Activated CD4-positive, alpha-beta T cell treated with anti-CD3 and anti-CD28 coated beads, Interleukin-2, amount 10 ng/mL, durations not matched to agents 7 days and 5 days (primary cell): ENCODE measurements at regions not wholly inside any gene's neighbourhood (a gene's known extent, or its start where the extent isn't known, plus 50 kb on each side); places are given as distances from the start of the nearest gene placed in this dataset.

Experiments used
- CTCF ChIA-PET: fragments of 350-600 bp; sonication (Branson Sonifier 250); formaldehyde crosslinking; loops from one replicate; lab custom pipeline; 2021; ENCODE audit warnings: antibody characterized with exemption; lab: Charles Lee
- POLR2A ChIA-PET: fragments of 350-600 bp; sonication (Branson Sonifier 250); formaldehyde crosslinking; loops from one replicate; lab custom pipeline; 2021; ENCODE audit warnings: antibody characterized with exemption; lab: Charles Lee
- DNase-seq: peaks from one replicate; pipeline ENCODE4 v3.0.0-alpha.2; 2020
- H3K27ac Mint-ChIP-seq: one replicate; pipeline ENCODE4 v1.8.0; 2021; ENCODE audit warnings: mild to moderate bottlenecking, moderate library complexity, mixed read lengths
- H3K27me3 Mint-ChIP-seq: one replicate; pipeline ENCODE4 v1.8.0; 2021; ENCODE audit warnings: mixed read lengths
- H3K36me3 Mint-ChIP-seq: one replicate; pipeline ENCODE4 v1.8.0; 2021; ENCODE audit warnings: low read depth, mixed read lengths
- H3K4me1 Mint-ChIP-seq: one replicate; pipeline ENCODE4 v1.8.0; 2021; ENCODE audit warnings: mixed read lengths
- H3K4me3 Mint-ChIP-seq: one replicate; pipeline ENCODE4 v1.8.0; 2021; ENCODE audit warnings: mild to moderate bottlenecking, moderate library complexity, mixed read lengths
- H3K9me3 Mint-ChIP-seq: one replicate; pipeline ENCODE4 v1.8.0; 2021; ENCODE audit warnings: mixed read lengths

GRCh38 chr16:87173294-87173893 is 143.8 kb downstream of the C16orf95 start:
- ChIA-PET POLR2A (no interaction called here), CTCF (no interaction called here)
- Mint-ChIP-seq H3K4me1 (no peaks in the 10 kb centered on the region), H3K27me3 (no peaks in the 10 kb centered on the region), H3K36me3 (no peaks in the 10 kb centered on the region), H3K27ac (no peak overlapping the region), H3K4me3 (no peak overlapping the region), H3K9me3 (no peaks in the 10 kb centered on the region)
- DNase-seq: no peak

- Mint-ChIP-seq H3K9me3 (no peaks in the 10 kb centered on the region), H3K36me3 (no peaks in the 10 kb centered on the region), H3K27ac (no peak overlapping the region), H3K4me1 (no peaks in the 10 kb centered on the region), H3K4me3 (no peak overlapping the region), H3K27me3 (no peaks in the 10 kb centered on the region)
- POLR2A ChIA-PET: no interaction called here
- DNase-seq: no peak
- CTCF ChIA-PET: no interaction called here
Observed at GRCh38 chr16:87174061-87174460, 143.1 kb downstream of the C16orf95 start.

DNA sequence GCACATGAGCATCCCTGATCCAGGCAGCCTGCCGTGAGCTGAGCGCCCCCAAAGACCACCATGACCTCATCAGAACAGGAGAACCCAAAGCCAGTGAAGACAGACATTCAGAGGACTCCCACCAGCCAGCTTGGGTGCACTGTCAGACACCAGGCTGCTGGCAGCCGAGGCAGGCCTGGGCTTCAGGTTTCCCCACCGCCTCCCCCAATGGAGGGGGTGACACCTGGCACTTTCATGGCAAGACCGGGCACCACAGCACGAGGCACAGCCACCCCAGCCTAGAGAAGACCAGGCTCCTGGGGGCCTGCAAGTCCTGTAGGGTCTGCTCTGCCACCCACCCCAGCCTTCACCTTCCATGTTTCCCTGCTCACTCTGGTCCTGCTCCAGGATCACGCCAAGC is 140.5 kb downstream of the C16orf95 start:
- Mint-ChIP-seq H3K9me3 (no peaks in the 10 kb centered on the region), H3K4me3 (no peak overlapping the region), H3K36me3 (no peaks in the 10 kb centered on the region), H3K27ac (no peak overlapping the region), H3K4me1 (no peaks in the 10 kb centered on the region), H3K27me3 (no peaks in the 10 kb centered on the region)
- DNase-seq: no peak
- ChIA-PET CTCF (interaction anchor here (2.2 kb wide), 1 partner anchor 14 kb away, joined by 4 read pairs; no protein-coding TSS in a partner anchor), POLR2A (no interaction called here)

GRCh38 chr16:87177673-87178072 is 139.5 kb downstream of the C16orf95 start:
- no peaks in the 10 kb centered on the region for H3K9me3 Mint-ChIP-seq
- H3K27me3 Mint-ChIP-seq: no peaks in the 10 kb centered on the region
- no peaks in the 10 kb centered on the region for H3K4me1 Mint-ChIP-seq
- CTCF ChIA-PET: interaction anchor here (2.2 kb wide), 1 partner anchor 13 kb away, joined by 4 read pairs; no protein-coding TSS in a partner anchor
- no peaks in the 10 kb centered on the region for H3K36me3 Mint-ChIP-seq
- DNase-seq: no peak
- H3K27ac Mint-ChIP-seq: no peak overlapping the region
- POLR2A ChIA-PET: no interaction called here
- no peak overlapping the region for H3K4me3 Mint-ChIP-seq

GRCh38 chr16:87178177-87178863 is 138.9 kb downstream of the C16orf95 start:
- no peak for DNase-seq
- H3K4me1 Mint-ChIP-seq: no peaks in the 10 kb centered on the region
- CTCF ChIA-PET: interaction anchor here (2.2 kb wide), 1 partner anchor 12 kb away, joined by 4 read pairs; no protein-coding TSS in a partner anchor
- POLR2A ChIA-PET: no interaction called here
- no peaks in the 10 kb centered on the region for H3K9me3 Mint-ChIP-seq
- H3K27ac Mint-ChIP-seq: no peak overlapping the region
- no peaks in the 10 kb centered on the region for H3K36me3 Mint-ChIP-seq
- no peaks in the 10 kb centered on the region for H3K27me3 Mint-ChIP-seq
- no peak overlapping the region for H3K4me3 Mint-ChIP-seq

GRCh38 chr16:87178977-87179376 is 138.2 kb downstream of the C16orf95 start:
- no peak for DNase-seq
- H3K27me3 Mint-ChIP-seq: no peaks in the 10 kb centered on the region
- no peaks in the 10 kb centered on the region for H3K9me3 Mint-ChIP-seq
- no peak overlapping the region for H3K4me3 Mint-ChIP-seq
- CTCF ChIA-PET: no interaction called here
- H3K27ac Mint-ChIP-seq: no peak overlapping the region
- no peaks in the 10 kb centered on the region for H3K4me1 Mint-ChIP-seq
- H3K36me3 Mint-ChIP-seq: no peaks in the 10 kb centered on the region
- POLR2A ChIA-PET: no interaction called here

- H3K36me3 Mint-ChIP-seq: no peaks in the 10 kb centered on the region
- H3K4me1 Mint-ChIP-seq: no peaks in the 10 kb centered on the region
- H3K27ac Mint-ChIP-seq: no peak overlapping the region
- DNase-seq: no peak
- POLR2A ChIA-PET: no interaction called here
- H3K4me3 Mint-ChIP-seq: no peak overlapping the region
- no peaks in the 10 kb centered on the region for H3K9me3 Mint-ChIP-seq
- H3K27me3 Mint-ChIP-seq: no peaks in the 10 kb centered on the region
- CTCF ChIA-PET: no interaction called here
Observed at GRCh38 chr16:87180069-87180468, 137.1 kb downstream of the C16orf95 start.

DNA sequence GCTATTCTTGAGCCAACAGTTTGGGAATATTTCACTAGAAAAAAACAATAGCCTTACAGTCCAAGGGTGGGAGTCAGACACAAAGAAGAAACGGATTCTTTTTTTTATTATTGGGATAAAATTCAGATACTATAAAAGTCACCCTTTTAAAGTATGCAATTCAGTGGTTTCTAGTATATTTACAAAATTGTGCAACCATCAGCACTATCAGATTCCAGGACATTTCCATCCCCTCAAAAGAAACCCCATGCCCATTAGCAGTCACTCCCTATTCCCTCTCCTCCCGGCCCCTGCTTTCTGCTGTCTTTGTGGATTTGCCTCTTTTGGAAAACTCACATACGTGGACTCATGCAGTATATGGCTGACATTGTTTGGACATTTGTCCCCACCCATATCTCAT is 134.4 kb downstream of the C16orf95 start:
- CTCF ChIA-PET: no interaction called here
- no peak for DNase-seq
- no peak overlapping the region for H3K4me3 Mint-ChIP-seq
- H3K27ac Mint-ChIP-seq: no peak overlapping the region
- no peaks in the 10 kb centered on the region for H3K27me3 Mint-ChIP-seq
- peaks cover 5% of the 10 kb centered on the region for H3K36me3 Mint-ChIP-seq
- POLR2A ChIA-PET: no interaction called here
- no peaks in the 10 kb centered on the region for H3K4me1 Mint-ChIP-seq
- H3K9me3 Mint-ChIP-seq: peaks cover 10% of the 10 kb centered on the region

DNA sequence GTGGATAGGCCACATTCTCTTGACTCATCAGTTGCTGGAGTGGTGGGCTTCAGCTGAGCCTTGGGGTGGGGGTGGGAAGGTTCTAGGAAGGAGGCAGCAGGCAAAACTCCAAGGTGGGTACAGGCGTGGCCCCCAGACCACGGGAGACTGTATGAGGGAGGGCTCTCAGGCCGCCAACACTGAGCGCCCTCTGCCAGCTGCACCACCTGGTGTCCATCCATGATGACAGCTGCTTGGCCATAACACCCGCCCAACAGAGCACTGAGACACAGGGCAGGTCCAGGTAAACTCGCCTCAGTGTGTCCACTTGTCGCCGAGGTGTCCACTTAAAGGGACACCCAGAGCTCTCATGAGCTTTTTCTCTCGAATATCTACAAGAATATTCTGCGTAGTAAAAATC is 133.5 kb downstream of the C16orf95 start:
- no peak for DNase-seq
- ChIA-PET CTCF (no interaction called here), POLR2A (no interaction called here)
- H3K27ac Mint-ChIP-seq: no peak overlapping the region
- H3K36me3 Mint-ChIP-seq: peaks cover 5% of the 10 kb centered on the region
- H3K4me1 Mint-ChIP-seq: no peaks in the 10 kb centered on the region
- H3K27me3 Mint-ChIP-seq: no peaks in the 10 kb centered on the region
- no peak overlapping the region for H3K4me3 Mint-ChIP-seq
- H3K9me3 Mint-ChIP-seq: peaks cover 15% of the 10 kb centered on the region

DNA sequence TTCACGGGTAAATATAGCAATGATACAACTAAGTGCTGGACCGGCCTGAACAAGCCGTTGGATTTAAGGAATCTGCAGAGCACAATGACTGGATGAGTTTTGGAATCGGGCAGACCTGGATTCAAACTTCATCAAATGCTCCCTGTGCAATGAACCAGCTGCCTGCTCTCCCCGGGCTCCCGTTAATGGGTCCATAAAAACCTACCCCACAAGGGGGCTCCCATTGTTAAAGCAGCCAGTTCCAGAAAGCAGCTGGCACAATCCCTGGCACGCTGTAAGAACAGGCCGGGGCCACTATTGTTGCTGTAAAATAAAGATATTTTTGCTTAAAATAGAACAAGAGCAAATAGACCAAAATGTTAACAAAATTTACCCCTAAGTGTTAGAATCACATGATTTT is 131.9 kb downstream of the C16orf95 start:
- Mint-ChIP-seq H3K4me3 (no peak overlapping the region), H3K9me3 (peaks cover 15% of the 10 kb centered on the region), H3K27ac (no peak overlapping the region), H3K36me3 (peaks cover 5% of the 10 kb centered on the region), H3K27me3 (no peaks in the 10 kb centered on the region), H3K4me1 (no peaks in the 10 kb centered on the region)
- DNase-seq: no peak
- ChIA-PET POLR2A (no interaction called here), CTCF (no interaction called here)

GRCh38 chr16:87185983-87186382 is 131.2 kb downstream of the C16orf95 start:
- ChIA-PET CTCF (no interaction called here), POLR2A (no interaction called here)
- Mint-ChIP-seq H3K27ac (no peak overlapping the region), H3K4me1 (no peaks in the 10 kb centered on the region), H3K27me3 (no peaks in the 10 kb centered on the region), H3K4me3 (no peak overlapping the region), H3K36me3 (peaks cover 5% of the 10 kb centered on the region), H3K9me3 (peaks cover 15% of the 10 kb centered on the region)
- no peak for DNase-seq

DNA sequence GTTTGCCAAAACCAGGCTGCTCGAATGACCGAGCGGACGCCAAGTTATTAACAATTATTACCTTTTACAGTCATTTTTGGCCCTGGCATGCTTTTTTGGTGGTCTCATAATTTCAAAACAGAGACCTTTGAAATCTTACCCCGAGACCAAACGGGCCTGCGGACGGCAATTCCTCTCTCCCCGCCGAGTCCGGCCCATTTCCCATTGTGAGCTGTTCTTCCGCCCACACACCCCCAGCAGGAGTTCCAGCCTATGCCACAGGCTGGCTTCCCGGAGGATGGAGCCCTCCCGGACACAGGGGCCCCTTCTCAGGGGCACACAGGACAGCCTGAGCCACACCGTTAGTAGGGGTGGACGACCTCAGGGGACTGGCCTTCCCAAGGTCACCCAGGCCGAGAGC is 130.7 kb downstream of the C16orf95 start:
- Mint-ChIP-seq H3K27ac (no peak overlapping the region), H3K9me3 (peaks cover 15% of the 10 kb centered on the region), H3K4me3 (no peak overlapping the region), H3K4me1 (no peaks in the 10 kb centered on the region), H3K27me3 (no peaks in the 10 kb centered on the region), H3K36me3 (peaks cover 5% of the 10 kb centered on the region)
- POLR2A ChIA-PET: no interaction called here
- CTCF ChIA-PET: no interaction called here
- no peak for DNase-seq

- H3K27ac Mint-ChIP-seq: no peak overlapping the region
- no peak overlapping the region for H3K4me3 Mint-ChIP-seq
- POLR2A ChIA-PET: no interaction called here
- H3K36me3 Mint-ChIP-seq: peaks cover 5% of the 10 kb centered on the region
- no peaks in the 10 kb centered on the region for H3K27me3 Mint-ChIP-seq
- CTCF ChIA-PET: no interaction called here
- H3K9me3 Mint-ChIP-seq: peaks cover 15% of the 10 kb centered on the region
- no peaks in the 10 kb centered on the region for H3K4me1 Mint-ChIP-seq
- no peak for DNase-seq
Observed at GRCh38 chr16:87186876-87187533, 130.2 kb downstream of the C16orf95 start.
